Heart left ventricle (tissue), 16 donors: ENCODE measurements at regions not wholly inside any gene's neighbourhood (a gene's known extent, or its start where the extent isn't known, plus 50 kb on each side); places are given as distances from the start of the nearest gene placed in this dataset.

Experiments
- ATAC-seq, 4 donors: fragments of 200-7000 bp; cut with Tn5 transposase; one replicate each; pipeline ENCODE4 v1.9.1; 2020 to 2022; ENCODE audit warnings: moderate library complexity in 4 of 4, mild to moderate bottlenecking in 3 of 4, moderate number of reproducible peaks in 1 of 4
- DNase-seq, 5 donors: peaks; one replicate each; pipeline ENCODE4 v3.0.0-alpha.2; 2020
- H3K27ac ChIP-seq, 12 donors: fragments of 200-600 bp; sonication (generic) in 4 of 12; one replicate each; pipeline versions ENCODE4 v1.5.0 to v1.8.0; 2016 to 2022; ENCODE audit warnings: mild to moderate bottlenecking in 2 of 12
- H3K27me3 ChIP-seq, 9 donors: fragments of 200-600 bp; sonication (generic) in 2 of 9; one replicate each; pipeline versions ENCODE4 v1.5.1 to v1.8.0; 2016 to 2022; ENCODE audit warnings: mild to moderate bottlenecking in 3 of 9
- H3K36me3 ChIP-seq, 9 donors: fragments of 200-600 bp; sonication (generic) in 2 of 9; one replicate each; pipeline versions ENCODE4 v1.5.0 to v1.8.0; 2018 to 2022; ENCODE audit warnings: mild to moderate bottlenecking in 2 of 9
- H3K4me1 ChIP-seq, 12 donors: fragments of 200-600 bp; sonication (generic) in 4 of 12; one replicate each; pipeline versions ENCODE4 v1.5.0 to v1.8.0; 2016 to 2022; ENCODE audit warnings: mild to moderate bottlenecking in 3 of 12
- H3K4me3 ChIP-seq, 12 donors: fragments of 200-600 bp; sonication (generic) in 4 of 12; one replicate each; pipeline versions ENCODE4 v1.5.0 to v1.8.0; 2017 to 2022; ENCODE audit warnings: mild to moderate bottlenecking in 9 of 12, moderate library complexity in 4 of 12
- H3K9me3 ChIP-seq, 12 donors: fragments of 200-600 bp; sonication (generic) in 4 of 12; one replicate each; pipeline versions ENCODE4 v1.5.0 to v1.8.0; 2016 to 2022; ENCODE audit warnings: mild to moderate bottlenecking in 1 of 12
- POLR2A ChIP-seq, 2 donors: fragments of 450-650 bp; IDR thresholded peaks; one replicate each; pipeline ENCODE4 v1.6.1; 2017; ENCODE audit warnings: antibody characterized with exemption in 2 of 2, mild to moderate bottlenecking in 2 of 2, moderate library complexity in 2 of 2
- WGBS, 4 donors: extraction: QIAGEN DNeasy Blood & Tissue Kit in 2 of 4; methylation state at CpG; one replicate each; pipeline versions ENCODE4 v1.1.5 to v1.1.7; 2013 to 2018; 5-methylcytosine and 5-hydroxymethylcytosine counted together
- intact Hi-C, 10 donors: fragments of 100-400 bp; cut with DNase I; formaldehyde crosslinking; loops; one replicate each; pipeline versions ENCODE4 v1.11.1 to v1.14.2; 2022
- TF ChIP-seq, protein P1 (sequence below), 12 donors: fragments of 200-600 bp; sonication (generic) in 4 of 12; IDR thresholded peaks; one replicate each; pipeline versions ENCODE4 v1.5.0 to v1.8.0; 2018 to 2022; ENCODE audit warnings: antibody characterized with exemption in 12 of 12, mild to moderate bottlenecking in 5 of 12
- donor health status: ischemic (EF 13 %, LVEDD 7.1; RV severe dilation, severe dysfunction).
- donor health status: healthy with polysubstance abuse.
- donor health status: DM: no; HTN: yes; CAD: no.
- donor health status: DM: no; HTN: no; CAD: no.
- donor health status: ischemic (EF 25% LVEDD 6.9; RV normal size, moderate dysfunction).
- donor health status: ischemic (EF 25% LVEDD 5.7; RV mildly dilated, moderate dysfunction).
- donor health status: healthy.
- donor health status: DM: yes; HTN: yes; CAD: no.
- donor health status: ischemic (EF 35%, LVEDD 5.7; RV mildly dilated, moderate dysfunction).
- donor health status: nonischemic (EF 11% LVEDD 7.7; RV severe dilation, severe dysfunction).
- donor health status: DM: yes; HTN: yes; CAD: no.
- donor health status: PGD.
- donor health status: ischemic (EF 29% LVEDD 5.4; RV normal size, mild dysfunction).
- donor health status: nonischemic (EF 23%, LVEDD 6.1; RV moderate dilation, normal function).

DNA sequence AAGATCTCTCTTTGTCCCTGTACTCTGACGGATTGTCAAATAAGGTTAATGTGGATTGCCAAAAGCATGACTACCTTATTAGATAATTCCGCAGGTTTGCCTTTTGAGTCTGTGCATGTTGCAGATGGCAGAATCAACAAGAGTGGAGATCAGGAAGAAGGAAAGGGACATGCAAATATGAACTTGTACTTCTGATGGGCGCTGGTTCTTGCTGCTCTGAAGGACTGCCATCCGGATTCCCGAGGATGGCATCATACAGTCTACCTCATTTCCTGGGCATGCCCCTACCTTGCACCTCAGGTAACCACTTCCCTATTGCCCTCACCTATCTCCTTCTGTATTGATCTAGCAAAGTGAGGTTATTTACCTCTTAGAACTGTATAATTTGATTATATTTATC lies 504.2 kb downstream of the ACTL7B start:
- Histone ChIP-seq H3K4me3 (no peak overlapping the region), H3K4me1 (no peaks in the 10 kb centered on the region), H3K9me3 (no peaks in the 10 kb centered on the region), H3K27ac (no peak overlapping the region), H3K36me3 (no peaks in the 10 kb centered on the region), H3K27me3 (no peaks in the 10 kb centered on the region)
- WGBS, 4 donors = 70 to 94% (median 87%) methylated on average over 5 of the region's 5 CpGs
- ATAC-seq (no peak), DNase-seq (no peak)
- intact Hi-C loops = no loop called here
- TF ChIP-seq, protein P1, sequence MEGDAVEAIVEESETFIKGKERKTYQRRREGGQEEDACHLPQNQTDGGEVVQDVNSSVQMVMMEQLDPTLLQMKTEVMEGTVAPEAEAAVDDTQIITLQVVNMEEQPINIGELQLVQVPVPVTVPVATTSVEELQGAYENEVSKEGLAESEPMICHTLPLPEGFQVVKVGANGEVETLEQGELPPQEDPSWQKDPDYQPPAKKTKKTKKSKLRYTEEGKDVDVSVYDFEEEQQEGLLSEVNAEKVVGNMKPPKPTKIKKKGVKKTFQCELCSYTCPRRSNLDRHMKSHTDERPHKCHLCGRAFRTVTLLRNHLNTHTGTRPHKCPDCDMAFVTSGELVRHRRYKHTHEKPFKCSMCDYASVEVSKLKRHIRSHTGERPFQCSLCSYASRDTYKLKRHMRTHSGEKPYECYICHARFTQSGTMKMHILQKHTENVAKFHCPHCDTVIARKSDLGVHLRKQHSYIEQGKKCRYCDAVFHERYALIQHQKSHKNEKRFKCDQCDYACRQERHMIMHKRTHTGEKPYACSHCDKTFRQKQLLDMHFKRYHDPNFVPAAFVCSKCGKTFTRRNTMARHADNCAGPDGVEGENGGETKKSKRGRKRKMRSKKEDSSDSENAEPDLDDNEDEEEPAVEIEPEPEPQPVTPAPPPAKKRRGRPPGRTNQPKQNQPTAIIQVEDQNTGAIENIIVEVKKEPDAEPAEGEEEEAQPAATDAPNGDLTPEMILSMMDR (IDR thresholded peaks at IDR 0.05) = no peak
- TF ChIP-seq POLR2A (IDR thresholded peaks at IDR 0.05) = no peak

- no peak overlapping the region for H3K4me3 ChIP-seq
- H3K9me3 ChIP-seq = no peaks in the 10 kb centered on the region
- H3K27me3 ChIP-seq = no peaks in the 10 kb centered on the region
- DNase-seq (no peak), ATAC-seq (peak in 2 of 4 donors; percentile 53 to 71)
- 73 to 83% (median 76%) methylated on average over 9 of the region's 9 CpGs for WGBS, 4 donors
- no peaks in the 10 kb centered on the region for H3K4me1 ChIP-seq
- no peaks in the 10 kb centered on the region for H3K36me3 ChIP-seq
- peak overlapping the region in 1 of 12 donors; percentile 11 for H3K27ac ChIP-seq
- no peak for TF ChIP-seq POLR2A (IDR thresholded peaks at IDR 0.05)
- TF ChIP-seq, protein P1 (IDR thresholded peaks at IDR 0.05) = no peak
- intact Hi-C loops = loop anchor here in 1 of 10 donors (10.0 kb wide), 1 partner anchor 63 kb away; no protein-coding TSS in a partner anchor
Observed at GRCh38 chr9:108347463-108348188, 508.2 kb downstream of the ACTL7B start.

GRCh38 chr9:108345826-108346225 lies 510.0 kb downstream of the ACTL7B start:
- H3K4me3 ChIP-seq = no peak overlapping the region
- ATAC-seq (no peak), DNase-seq (no peak)
- H3K9me3 ChIP-seq = no peaks in the 10 kb centered on the region
- WGBS, 4 donors = 54 to 84% (median 70%) methylated on average over 3 of the region's 3 CpGs
- no peaks in the 10 kb centered on the region for H3K4me1 ChIP-seq
- intact Hi-C loops = loop anchor here in 1 of 10 donors (10.0 kb wide), 1 partner anchor 61 kb away; no protein-coding TSS in a partner anchor
- no peaks in the 10 kb centered on the region for H3K27me3 ChIP-seq
- no peak for TF ChIP-seq POLR2A (IDR thresholded peaks at IDR 0.05)
- TF ChIP-seq, protein P1 (IDR thresholded peaks at IDR 0.05) = no peak
- no peaks in the 10 kb centered on the region for H3K36me3 ChIP-seq
- no peak overlapping the region for H3K27ac ChIP-seq

DNA sequence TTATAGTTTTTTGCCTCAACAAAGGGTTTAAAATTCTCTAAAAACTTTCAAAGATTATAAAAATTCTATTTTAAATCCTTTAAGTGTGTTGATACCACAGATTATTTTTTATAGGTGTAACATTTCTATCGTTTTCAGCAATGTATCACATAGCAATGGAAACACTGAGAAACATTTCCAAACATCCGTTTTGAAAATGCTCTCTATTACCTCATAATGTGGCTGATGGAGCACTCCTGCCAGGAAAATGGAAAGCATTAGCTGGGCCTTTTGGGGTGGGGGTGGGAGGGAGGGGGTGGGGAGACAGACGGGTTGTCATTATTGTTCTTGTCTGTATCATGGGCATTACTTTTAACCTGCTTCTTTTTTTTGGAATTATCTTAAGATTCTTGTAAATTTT lies 516.5 kb downstream of the ACTL7B start:
- H3K27me3 ChIP-seq = no peaks in the 10 kb centered on the region
- H3K27ac ChIP-seq = no peak overlapping the region
- no peaks in the 10 kb centered on the region for H3K36me3 ChIP-seq
- ATAC-seq (no peak), DNase-seq (no peak)
- no peak overlapping the region for H3K4me3 ChIP-seq
- intact Hi-C loops = no loop called here
- TF ChIP-seq POLR2A (IDR thresholded peaks at IDR 0.05) = no peak
- TF ChIP-seq, protein P1 (IDR thresholded peaks at IDR 0.05) = no peak
- no peaks in the 10 kb centered on the region for H3K9me3 ChIP-seq
- H3K4me1 ChIP-seq = no peaks in the 10 kb centered on the region
- 43 to 58% (median 51%) methylated on average over 3 of the region's 3 CpGs for WGBS, 4 donors
